ENCODE measurements at regions not wholly inside any gene's neighbourhood (a gene's known extent, or its start where the extent isn't known, plus 50 kb on each side); places are given as distances from the start of the nearest gene placed in this dataset.

DNA sequence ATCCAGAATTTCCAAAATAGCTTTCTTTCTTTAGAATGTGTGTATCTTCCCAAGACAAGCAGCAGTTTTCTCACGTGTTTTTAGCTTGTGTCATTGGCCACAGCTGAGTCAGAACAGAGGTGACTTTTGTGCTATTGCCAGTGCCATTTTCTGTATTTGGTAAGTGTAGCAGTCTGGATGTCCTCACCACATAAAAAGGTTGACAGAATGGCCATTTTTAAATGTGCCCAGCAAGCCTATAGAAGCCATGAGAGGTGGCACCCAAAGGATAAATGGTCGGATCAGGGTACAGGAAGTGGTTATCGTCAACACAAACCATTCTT lies 269.5 kb upstream of the HSF2 start:
- TF ChIP-seq, protein P1, sequence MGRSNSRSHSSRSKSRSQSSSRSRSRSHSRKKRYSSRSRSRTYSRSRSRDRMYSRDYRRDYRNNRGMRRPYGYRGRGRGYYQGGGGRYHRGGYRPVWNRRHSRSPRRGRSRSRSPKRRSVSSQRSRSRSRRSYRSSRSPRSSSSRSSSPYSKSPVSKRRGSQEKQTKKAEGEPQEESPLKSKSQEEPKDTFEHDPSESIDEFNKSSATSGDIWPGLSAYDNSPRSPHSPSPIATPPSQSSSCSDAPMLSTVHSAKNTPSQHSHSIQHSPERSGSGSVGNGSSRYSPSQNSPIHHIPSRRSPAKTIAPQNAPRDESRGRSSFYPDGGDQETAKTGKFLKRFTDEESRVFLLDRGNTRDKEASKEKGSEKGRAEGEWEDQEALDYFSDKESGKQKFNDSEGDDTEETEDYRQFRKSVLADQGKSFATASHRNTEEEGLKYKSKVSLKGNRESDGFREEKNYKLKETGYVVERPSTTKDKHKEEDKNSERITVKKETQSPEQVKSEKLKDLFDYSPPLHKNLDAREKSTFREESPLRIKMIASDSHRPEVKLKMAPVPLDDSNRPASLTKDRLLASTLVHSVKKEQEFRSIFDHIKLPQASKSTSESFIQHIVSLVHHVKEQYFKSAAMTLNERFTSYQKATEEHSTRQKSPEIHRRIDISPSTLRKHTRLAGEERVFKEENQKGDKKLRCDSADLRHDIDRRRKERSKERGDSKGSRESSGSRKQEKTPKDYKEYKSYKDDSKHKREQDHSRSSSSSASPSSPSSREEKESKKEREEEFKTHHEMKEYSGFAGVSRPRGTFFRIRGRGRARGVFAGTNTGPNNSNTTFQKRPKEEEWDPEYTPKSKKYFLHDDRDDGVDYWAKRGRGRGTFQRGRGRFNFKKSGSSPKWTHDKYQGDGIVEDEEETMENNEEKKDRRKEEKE (IDR thresholded peaks at IDR 0.05): no peak
- TF ChIP-seq THAP11 (CRISPR knock-in tag; IDR thresholded peaks at IDR 0.05): no peak
- no peak for TF ChIP-seq ZNF274 (CRISPR knock-in tag; IDR thresholded peaks at IDR 0.05)
- TF ChIP-seq, protein P2, sequence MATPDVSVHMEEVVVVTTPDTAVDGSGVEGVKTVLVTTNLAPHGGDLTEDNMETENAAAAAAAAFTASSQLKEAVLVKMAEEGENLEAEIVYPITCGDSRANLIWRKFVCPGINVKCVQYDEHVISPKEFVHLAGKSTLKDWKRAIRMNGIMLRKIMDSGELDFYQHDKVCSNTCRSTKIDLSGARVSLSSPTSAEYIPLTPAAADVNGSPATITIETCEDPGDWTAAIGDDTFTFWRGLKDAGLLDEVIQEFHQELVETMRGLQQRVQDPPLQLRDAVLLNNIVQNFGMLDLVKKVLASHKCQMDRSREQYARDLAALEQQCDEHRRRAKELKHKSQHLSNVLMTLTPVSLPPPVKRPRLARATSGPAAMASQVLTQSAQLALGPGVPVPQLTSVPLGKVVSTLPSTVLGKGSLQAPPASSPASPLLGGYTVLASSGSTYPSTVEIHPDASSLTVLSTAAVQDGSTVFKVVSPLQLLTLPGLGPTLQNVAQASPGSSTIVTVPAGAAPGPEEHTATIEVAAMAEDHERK (CRISPR knock-in tag; IDR thresholded peaks at IDR 0.05; ENCODE audit: low read depth): no peak
- intact Hi-C loops (cut with micrococcal nuclease; ENCODE audit: unreplicated experiment) (no loop called here), in situ Hi-C loops (cut with HindIII; ENCODE audit: extremely low pct_ligation_motif_present, low pct_unique_long_range_greater_than_20kb) (no loop called here)
- WGBS (ENCODE audit: low lambda C conversion rate): 0% methylated on average over 3 of the region's 3 CpGs
- Histone ChIP-seq H3K27me3 (ENCODE audit: control insufficient read depth in 1 of 2, insufficient read depth in 2 of 2, low read length in 2 of 2) (no peaks in the 10 kb centered on the region), H3K9ac (ENCODE audit: insufficient read depth, low read depth, low read length) (no peak overlapping the region), H3K4me2 (ENCODE audit: low read depth, low read length) (no peak overlapping the region), H3K79me2 (ENCODE audit: insufficient read depth, low read length) (no peaks in the 10 kb centered on the region), H3K4me3 (replicated peaks in 1 of 3; ENCODE audit: insufficient read depth in 1 of 3, low read depth in 2 of 3, low read length in 3 of 3) (no peak overlapping the region), H2AFZ (ENCODE audit: low read length) (no peak overlapping the region), H3K9me3 (ENCODE audit: low read length) (no peaks in the 10 kb centered on the region), H4K20me1 (ENCODE audit: insufficient read depth, low read length) (no peaks in the 10 kb centered on the region), H3K27ac (ENCODE audit: extremely low read length, insufficient read depth, low read length) (no peak overlapping the region), H3K4me1 (ENCODE audit: insufficient read depth, low read length) (no peaks in the 10 kb centered on the region), H3K36me3 (replicated peaks in 1 of 2; ENCODE audit: control insufficient read depth in 1 of 2, insufficient read depth in 2 of 2, low read length in 2 of 2) (no peaks in the 10 kb centered on the region)
- ATAC-seq: no peak
- no peak for FAIRE-seq
- no peak for DNase-seq (ENCODE audit: low spot score)
- POLR2A ChIA-PET: no interaction called here
- CTCF ChIA-PET (ENCODE audit: low intra/inter-chr PET ratio, low total read pairs): no interaction called here
- BruUV-seq (replicated peaks): no TSS peak

DNA sequence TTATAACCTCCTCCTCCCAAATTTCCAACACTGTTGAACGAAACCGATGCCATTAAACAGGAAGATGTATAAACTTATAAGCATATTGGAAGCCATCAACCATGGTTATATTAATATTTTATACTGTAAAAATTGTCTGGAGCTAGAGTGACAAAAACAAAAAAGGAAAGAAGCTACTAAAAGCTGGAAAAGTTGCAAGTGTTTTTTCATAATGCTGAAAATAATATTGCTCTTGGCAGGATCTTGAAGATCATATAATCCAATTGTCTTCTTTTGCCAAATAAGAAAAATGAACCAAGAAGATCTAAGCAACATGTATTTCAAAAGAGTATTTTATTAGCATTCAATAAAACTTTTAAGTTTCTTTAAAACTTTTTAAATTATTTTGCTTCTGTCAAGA lies 268.9 kb upstream of the HSF2 start:
- H3K27ac ChIP-seq (ENCODE audit: extremely low read length, insufficient read depth, low read length): no peak overlapping the region
- ATAC-seq (no peak), FAIRE-seq (no peak), DNase-seq (ENCODE audit: low spot score) (no peak)
- H4K20me1 ChIP-seq (ENCODE audit: insufficient read depth, low read length): no peaks in the 10 kb centered on the region
- no peaks in the 10 kb centered on the region for H3K9me3 ChIP-seq (ENCODE audit: low read length)
- H2AFZ ChIP-seq (ENCODE audit: low read length): no peak overlapping the region
- ChIA-PET CTCF (ENCODE audit: low intra/inter-chr PET ratio, low total read pairs) (no interaction called here), POLR2A (no interaction called here)
- H3K4me3 ChIP-seq (replicated peaks in 1 of 3; ENCODE audit: insufficient read depth in 1 of 3, low read depth in 2 of 3, low read length in 3 of 3): no peak overlapping the region
- H3K4me1 ChIP-seq (ENCODE audit: insufficient read depth, low read length): no peaks in the 10 kb centered on the region
- BruUV-seq (replicated peaks): no TSS peak
- no peak overlapping the region for H3K4me2 ChIP-seq (ENCODE audit: low read depth, low read length)
- H3K79me2 ChIP-seq (ENCODE audit: insufficient read depth, low read length): no peaks in the 10 kb centered on the region
- intact Hi-C loops (cut with micrococcal nuclease; ENCODE audit: unreplicated experiment): no loop called here
- H3K36me3 ChIP-seq (replicated peaks in 1 of 2; ENCODE audit: control insufficient read depth in 1 of 2, insufficient read depth in 2 of 2, low read length in 2 of 2): no peaks in the 10 kb centered on the region
- WGBS (ENCODE audit: low lambda C conversion rate): 4% methylated on average over 2 of the region's 2 CpGs
- no peaks in the 10 kb centered on the region for H3K27me3 ChIP-seq (ENCODE audit: control insufficient read depth in 1 of 2, insufficient read depth in 2 of 2, low read length in 2 of 2)
- H3K9ac ChIP-seq (ENCODE audit: insufficient read depth, low read depth, low read length): no peak overlapping the region
- in situ Hi-C loops (cut with HindIII; ENCODE audit: extremely low pct_ligation_motif_present, low pct_unique_long_range_greater_than_20kb): no loop called here
- TF ChIP-seq KLF12 (CRISPR knock-in tag; IDR thresholded peaks at IDR 0.05; ENCODE audit: borderline replicate concordance) (no peak), ZNF577 (CRISPR knock-in tag; IDR thresholded peaks at IDR 0.05; ENCODE audit: borderline replicate concordance, low read depth) (no peak), FOXK1 (CRISPR knock-in tag; IDR thresholded peaks at IDR 0.05; ENCODE audit: borderline replicate concordance, low read depth) (no peak), ZNF510 (CRISPR knock-in tag; IDR thresholded peaks at IDR 0.05; ENCODE audit: low read depth) (no peak)
- TF ChIP-seq, protein P3, sequence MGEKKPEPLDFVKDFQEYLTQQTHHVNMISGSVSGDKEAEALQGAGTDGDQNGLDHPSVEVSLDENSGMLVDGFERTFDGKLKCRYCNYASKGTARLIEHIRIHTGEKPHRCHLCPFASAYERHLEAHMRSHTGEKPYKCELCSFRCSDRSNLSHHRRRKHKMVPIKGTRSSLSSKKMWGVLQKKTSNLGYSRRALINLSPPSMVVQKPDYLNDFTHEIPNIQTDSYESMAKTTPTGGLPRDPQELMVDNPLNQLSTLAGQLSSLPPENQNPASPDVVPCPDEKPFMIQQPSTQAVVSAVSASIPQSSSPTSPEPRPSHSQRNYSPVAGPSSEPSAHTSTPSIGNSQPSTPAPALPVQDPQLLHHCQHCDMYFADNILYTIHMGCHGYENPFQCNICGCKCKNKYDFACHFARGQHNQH (CRISPR knock-in tag; IDR thresholded peaks at IDR 0.05): no peak
- TF ChIP-seq, protein P4, sequence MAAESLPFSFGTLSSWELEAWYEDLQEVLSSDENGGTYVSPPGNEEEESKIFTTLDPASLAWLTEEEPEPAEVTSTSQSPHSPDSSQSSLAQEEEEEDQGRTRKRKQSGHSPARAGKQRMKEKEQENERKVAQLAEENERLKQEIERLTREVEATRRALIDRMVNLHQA (CRISPR knock-in tag; IDR thresholded peaks at IDR 0.05): no peak
